Stimulated activated naive CD4-positive, alpha-beta T cell treated with Interleukin-2 at 50 U/mL for 16 hours (primary cell): ENCODE measurements at regions not wholly inside any gene's neighbourhood (a gene's known extent, or its start where the extent isn't known, plus 50 kb on each side); places are given as distances from the start of the nearest gene placed in this dataset.
"Not testable (repeated sequence)": the region's sequence is repeated elsewhere in the genome, so short reads cannot be mapped to it uniquely, and the experiment has no call there.

Experiments
- DNase-seq: peaks from one replicate; lab custom pipeline; 2025; lab: John Stamatoyannopoulos, UW

- DNase-seq, result no peak
Measured at GRCh38 chr12:67455236-67455635, 186.1 kb downstream of the CAND1 start.

- no peak for DNase-seq
Measured at GRCh38 chr12:67456431-67456901, 187.3 kb downstream of the CAND1 start.

- DNase-seq, result no peak
Measured at GRCh38 chr12:67457136-67457535, 188.0 kb downstream of the CAND1 start.

GRCh38 chr12:67457778-67458665, 188.9 kb downstream of the CAND1 start:
- DNase-seq, result no peak

- DNase-seq, result no peak
Measured at GRCh38 chr12:67459173-67459572, 189.4 kb upstream of the DYRK2 start.

GRCh38 chr12:67459578-67459977, 189.0 kb upstream of the DYRK2 start:
- DNase-seq, result no peak

- no peak for DNase-seq
Measured at GRCh38 chr12:67460388-67460787, 188.2 kb upstream of the DYRK2 start.

GRCh38 chr12:67468549-67469245, 179.8 kb upstream of the DYRK2 start:
- DNase-seq, result no peak

- no peak for DNase-seq
Measured at GRCh38 chr12:67469666-67470065, 178.9 kb upstream of the DYRK2 start.

GRCh38 chr12:67471810-67472209, 176.7 kb upstream of the DYRK2 start:
- DNase-seq, result no peak

GRCh38 chr12:67472539-67472938, 176.0 kb upstream of the DYRK2 start:
- DNase-seq, result no peak

- DNase-seq, result no peak
Measured at GRCh38 chr12:67474934-67475620, 173.5 kb upstream of the DYRK2 start.

- no peak for DNase-seq
Measured at GRCh38 chr12:67475725-67476124, 172.8 kb upstream of the DYRK2 start.

- DNase-seq, result no peak
Measured at GRCh38 chr12:67477681-67478265, 170.8 kb upstream of the DYRK2 start.

GRCh38 chr12:67482751-67483661, 165.5 kb upstream of the DYRK2 start:
- DNase-seq, result peak; percentile 36

GRCh38 chr12:67483871-67484554, 164.5 kb upstream of the DYRK2 start:
- DNase-seq, result no peak

- no peak for DNase-seq
Measured at GRCh38 chr12:67484791-67485480, 163.6 kb upstream of the DYRK2 start.

- DNase-seq, result no peak
Measured at GRCh38 chr12:67486671-67487070, 161.9 kb upstream of the DYRK2 start.

- DNase-seq, result not testable (repeated sequence)
Measured at GRCh38 chr12:67488349-67488748, 160.2 kb upstream of the DYRK2 start.

GRCh38 chr12:67489007-67489406, 159.5 kb upstream of the DYRK2 start:
- no peak for DNase-seq
